PC-9 (cell line): ENCODE measurements at regions not wholly inside any gene's neighbourhood (a gene's known extent, or its start where the extent isn't known, plus 50 kb on each side); places are given as distances from the start of the nearest gene placed in this dataset.
"Not testable (repeated sequence)": the region's sequence is repeated elsewhere in the genome, so short reads cannot be mapped to it uniquely, and the experiment has no call there.

Experiments used
- EZH2 ChIP-seq: fragments of 200-600 bp; sonication (generic); IDR thresholded peaks from 2 replicates; pipeline ENCODE4 v1.8.0; 2017; ENCODE audit warnings: antibody characterized with exemption, low read depth
- TF ChIP-seq, protein P1 (sequence below): fragments of 200-600 bp; sonication (generic); conservative IDR thresholded peaks from 2 replicates; pipeline ENCODE4 v1.6.1; 2017; ENCODE audit warnings: mixed run types, antibody characterized with exemption, mild to moderate bottlenecking, moderate library complexity

DNA sequence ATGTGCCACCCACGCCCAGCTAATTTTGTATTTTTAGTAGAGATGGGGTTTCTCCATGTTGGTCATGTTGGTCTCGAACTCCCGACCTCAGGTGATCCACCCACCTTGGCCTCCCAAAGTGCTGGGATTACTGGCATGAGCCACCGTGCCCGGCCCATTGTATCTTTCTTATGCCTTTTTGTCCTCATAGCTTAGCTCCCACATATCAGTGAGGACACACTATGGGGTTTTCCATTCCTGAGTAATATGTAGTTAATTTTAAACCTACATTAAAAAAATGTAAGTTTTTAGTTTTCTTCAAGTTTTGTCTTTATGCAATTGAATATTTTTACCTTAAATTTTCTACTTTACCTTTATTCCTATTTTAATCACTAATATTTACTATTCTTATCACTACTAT, 100.2 kb downstream of the SOCS6 start:
- TF ChIP-seq, protein P1, sequence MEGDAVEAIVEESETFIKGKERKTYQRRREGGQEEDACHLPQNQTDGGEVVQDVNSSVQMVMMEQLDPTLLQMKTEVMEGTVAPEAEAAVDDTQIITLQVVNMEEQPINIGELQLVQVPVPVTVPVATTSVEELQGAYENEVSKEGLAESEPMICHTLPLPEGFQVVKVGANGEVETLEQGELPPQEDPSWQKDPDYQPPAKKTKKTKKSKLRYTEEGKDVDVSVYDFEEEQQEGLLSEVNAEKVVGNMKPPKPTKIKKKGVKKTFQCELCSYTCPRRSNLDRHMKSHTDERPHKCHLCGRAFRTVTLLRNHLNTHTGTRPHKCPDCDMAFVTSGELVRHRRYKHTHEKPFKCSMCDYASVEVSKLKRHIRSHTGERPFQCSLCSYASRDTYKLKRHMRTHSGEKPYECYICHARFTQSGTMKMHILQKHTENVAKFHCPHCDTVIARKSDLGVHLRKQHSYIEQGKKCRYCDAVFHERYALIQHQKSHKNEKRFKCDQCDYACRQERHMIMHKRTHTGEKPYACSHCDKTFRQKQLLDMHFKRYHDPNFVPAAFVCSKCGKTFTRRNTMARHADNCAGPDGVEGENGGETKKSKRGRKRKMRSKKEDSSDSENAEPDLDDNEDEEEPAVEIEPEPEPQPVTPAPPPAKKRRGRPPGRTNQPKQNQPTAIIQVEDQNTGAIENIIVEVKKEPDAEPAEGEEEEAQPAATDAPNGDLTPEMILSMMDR, result not testable (repeated sequence)
- TF ChIP-seq EZH2, result not testable (repeated sequence)
